Mammary epithelial cell (primary cell): ENCODE measurements at regions not wholly inside any gene's neighbourhood (a gene's known extent, or its start where the extent isn't known, plus 50 kb on each side); places are given as distances from the start of the nearest gene placed in this dataset.

ENCODE experiments used
- CTCF ChIP-seq, 2 donors: IDR thresholded peaks in 1 of 2; conservative IDR thresholded peaks in 1 of 2; 2 replicates each; pipeline ENCODE4 v1.5.1; 2011 to 2012; ENCODE audit warnings: inconsistent platforms in 2 of 2, low read length in 2 of 2, mild to moderate bottlenecking in 2 of 2, control low read depth in 1 of 2, low read depth in 1 of 2; ENCODE audit not compliant: insufficient read depth in 1 of 2; ENCODE audit errors: extremely low read depth in 1 of 2
- EZH2 ChIP-seq: IDR thresholded peaks from 2 replicates; pipeline ENCODE4 v1.6.1; 2012; ENCODE audit warnings: low read length, inconsistent platforms, borderline replicate concordance

- TF ChIP-seq CTCF (conservative IDR thresholded peaks at IDR 0.05 in 1 of 2, IDR thresholded peaks at IDR 0.05 in 1 of 2; ENCODE audit: extremely low read depth in 1 of 2, insufficient read depth in 1 of 2, low read depth in 1 of 2, low read length in 2 of 2) (no peak), EZH2 (no peak)
Observed at GRCh38 chr7:19404912-19405329, 259.7 kb upstream of the FERD3L start.
